AG04449 (cell line): ENCODE measurements at regions not wholly inside any gene's neighbourhood (a gene's known extent, or its start where the extent isn't known, plus 50 kb on each side); places are given as distances from the start of the nearest gene placed in this dataset.
A peak's percentile ranks its signal among the peaks of the same experiment; 100 is the strongest.

Experiments
- CTCF ChIA-PET: fragments of 350-600 bp; formaldehyde crosslinking; extraction: SDS; loops from one replicate; lab custom pipeline; 2021; ENCODE audit warnings: antibody characterized with exemption; lab: Yijun Ruan, JAX
- POLR2A ChIA-PET: fragments of 400-600, 350-600 bp; formaldehyde crosslinking; extraction: SDS; loops from one replicate; lab custom pipeline; 2020; ENCODE audit warnings: antibody characterized with exemption, inconsistent platforms; lab: Yijun Ruan, JAX
- DNase-seq: peaks from one replicate; pipeline ENCODE4 v3.0.0-alpha.2; 2010; ENCODE audit warnings: low read depth, low spot score
- H3K4me3 ChIP-seq: 2 replicates; pipeline ENCODE4 v1.5.1; 2011; ENCODE audit warnings: low read depth, mild to moderate bottlenecking, control low read depth, low read length
- TF ChIP-seq, protein P1 (sequence below): IDR thresholded peaks from one replicate; pipeline ENCODE4 v1.5.1; 2011; ENCODE audit warnings: mild to moderate bottlenecking, moderate library complexity, low read length, control low read depth, inconsistent platforms; ENCODE audit not compliant: insufficient read depth; ENCODE audit errors: missing control alignments

DNA sequence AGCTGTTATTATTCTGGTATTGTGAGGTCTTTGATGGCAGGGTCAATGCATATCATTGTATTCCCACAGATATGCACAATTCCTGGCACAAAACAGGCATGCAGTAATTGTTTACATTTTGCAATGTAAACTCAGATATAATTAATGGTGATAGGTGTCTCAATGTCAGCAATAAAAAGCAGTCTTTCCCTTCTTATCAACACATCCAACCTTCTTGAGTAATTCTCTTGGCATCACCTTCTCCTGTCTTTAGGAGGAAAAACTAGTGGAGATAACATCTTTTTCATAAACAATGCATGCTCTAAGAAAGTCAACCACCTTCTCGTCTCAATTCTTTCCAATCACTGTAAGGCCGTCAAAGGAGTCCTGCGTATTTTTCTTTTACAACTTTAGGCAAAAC is 313.3 kb upstream of the GULP1 start:
- no peak for DNase-seq
- no peak overlapping the region for H3K4me3 ChIP-seq
- ChIA-PET CTCF (no interaction called here), POLR2A (no interaction called here)
- TF ChIP-seq, protein P1, sequence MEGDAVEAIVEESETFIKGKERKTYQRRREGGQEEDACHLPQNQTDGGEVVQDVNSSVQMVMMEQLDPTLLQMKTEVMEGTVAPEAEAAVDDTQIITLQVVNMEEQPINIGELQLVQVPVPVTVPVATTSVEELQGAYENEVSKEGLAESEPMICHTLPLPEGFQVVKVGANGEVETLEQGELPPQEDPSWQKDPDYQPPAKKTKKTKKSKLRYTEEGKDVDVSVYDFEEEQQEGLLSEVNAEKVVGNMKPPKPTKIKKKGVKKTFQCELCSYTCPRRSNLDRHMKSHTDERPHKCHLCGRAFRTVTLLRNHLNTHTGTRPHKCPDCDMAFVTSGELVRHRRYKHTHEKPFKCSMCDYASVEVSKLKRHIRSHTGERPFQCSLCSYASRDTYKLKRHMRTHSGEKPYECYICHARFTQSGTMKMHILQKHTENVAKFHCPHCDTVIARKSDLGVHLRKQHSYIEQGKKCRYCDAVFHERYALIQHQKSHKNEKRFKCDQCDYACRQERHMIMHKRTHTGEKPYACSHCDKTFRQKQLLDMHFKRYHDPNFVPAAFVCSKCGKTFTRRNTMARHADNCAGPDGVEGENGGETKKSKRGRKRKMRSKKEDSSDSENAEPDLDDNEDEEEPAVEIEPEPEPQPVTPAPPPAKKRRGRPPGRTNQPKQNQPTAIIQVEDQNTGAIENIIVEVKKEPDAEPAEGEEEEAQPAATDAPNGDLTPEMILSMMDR, result no peak

DNA sequence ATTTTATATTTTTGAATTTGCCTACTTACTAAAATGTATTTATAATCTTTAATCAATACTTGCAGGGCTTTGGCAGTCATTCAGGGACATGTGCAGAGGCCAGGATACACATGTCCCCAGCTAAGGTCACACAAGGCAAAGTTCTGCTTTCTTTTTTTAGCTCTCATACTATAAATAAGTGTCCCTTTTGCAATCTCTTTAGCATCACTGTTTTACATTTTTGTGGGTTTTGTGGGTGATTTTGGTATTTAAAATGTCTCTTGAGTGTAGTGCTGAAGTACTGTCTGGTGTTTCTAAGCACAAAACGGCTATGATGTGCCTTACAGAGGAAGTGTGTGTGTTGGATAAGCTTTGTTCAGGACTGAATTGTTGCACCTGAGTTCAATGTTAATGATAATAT is 309.0 kb upstream of the GULP1 start:
- DNase-seq, result peak; percentile 78
- CTCF ChIA-PET, result no interaction called here

DNA sequence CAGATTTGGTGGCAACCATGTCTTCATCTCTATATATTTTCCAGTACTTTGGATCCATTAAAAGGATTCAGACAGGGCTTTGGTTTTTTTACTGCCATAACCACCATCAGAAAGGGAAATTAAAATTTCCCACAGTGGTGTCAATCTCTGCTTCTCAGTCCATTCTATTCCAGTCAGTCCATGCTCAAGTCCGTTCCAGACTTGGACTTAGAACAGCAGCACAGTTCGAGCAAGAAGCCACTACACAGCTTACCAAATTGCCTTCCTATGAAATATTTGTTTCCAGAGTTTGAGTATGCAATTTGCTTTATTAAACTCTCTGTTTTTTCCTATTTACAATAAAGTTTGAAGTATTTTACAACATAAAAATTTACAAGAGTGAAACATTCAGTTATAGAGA is 306.5 kb upstream of the GULP1 start:
- POLR2A ChIA-PET, result no interaction called here
- TF ChIP-seq, protein P1, result no peak
- no peak for DNase-seq
- CTCF ChIA-PET, result no interaction called here
- no peak overlapping the region for H3K4me3 ChIP-seq

More for the DNA sequence above, 309.0 kb upstream of the GULP1 start:
- no peak overlapping the region for H3K4me3 ChIP-seq
- POLR2A ChIA-PET, result interaction anchor here (1.1 kb wide), 1 partner anchor 20 kb away, joined by 3 read pairs; no protein-coding TSS in a partner anchor
- TF ChIP-seq, protein P1, result no peak

DNA sequence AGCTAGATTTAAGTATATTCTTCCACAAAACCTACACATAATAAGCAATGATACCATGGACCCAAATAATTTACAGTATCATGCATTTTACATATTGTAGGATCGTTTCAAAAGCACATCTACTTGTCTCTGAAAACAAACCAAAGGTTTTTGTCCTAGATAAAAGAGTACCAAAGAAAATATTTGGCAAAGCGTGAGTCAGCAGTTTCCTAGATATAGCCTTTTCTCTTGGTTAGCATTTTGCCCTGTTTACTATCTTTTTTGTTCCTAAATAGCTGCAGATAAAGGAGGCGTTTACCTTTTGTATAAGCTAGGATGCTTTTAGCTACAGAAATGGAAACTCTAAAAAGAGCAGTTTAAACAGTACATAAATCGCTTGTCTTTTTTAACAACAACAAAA is 305.8 kb upstream of the GULP1 start:
- no peak for DNase-seq
- TF ChIP-seq, protein P1, result no peak
- CTCF ChIA-PET, result no interaction called here

DNA sequence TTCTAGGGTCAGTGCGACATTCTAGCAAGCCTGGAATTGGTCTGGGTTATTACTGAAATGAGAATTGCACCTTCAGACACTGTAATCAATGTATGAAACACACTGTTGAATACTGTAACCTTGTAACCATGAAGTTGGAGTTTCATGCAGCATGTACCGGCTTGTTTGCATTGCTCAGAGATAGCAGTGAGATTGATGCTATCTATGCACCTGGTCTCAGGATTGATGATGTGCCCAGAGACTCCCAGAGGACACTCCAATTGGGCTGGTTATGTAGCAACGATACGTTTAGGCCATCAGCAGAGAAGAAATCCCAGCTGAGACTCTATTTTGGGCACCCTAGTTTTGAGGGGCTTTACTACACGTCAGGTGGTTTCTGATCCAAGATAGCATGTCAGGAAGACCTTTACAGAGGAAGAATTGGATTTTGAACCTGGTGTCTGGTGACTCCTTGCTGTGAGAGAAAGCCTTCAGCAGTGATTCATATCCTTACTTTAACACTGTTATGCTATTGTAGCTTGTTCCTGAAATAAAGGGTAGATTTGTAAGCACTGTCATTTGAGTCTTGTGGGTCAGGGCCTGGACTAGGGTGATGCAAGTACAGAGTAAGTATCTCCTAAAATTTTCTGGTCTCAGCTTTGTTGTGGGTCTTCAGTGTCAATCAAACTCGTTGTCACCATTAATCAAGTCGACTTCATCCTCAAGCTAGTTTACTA is 305.1 kb upstream of the GULP1 start:
- ChIA-PET CTCF (no interaction called here), POLR2A (interaction anchor here (0.8 kb wide), 1 partner anchor 64 kb away, joined by 3 read pairs; no protein-coding TSS in a partner anchor)
- TF ChIP-seq, protein P1, result no peak
- H3K4me3 ChIP-seq, result no peak overlapping the region
- no peak for DNase-seq

More for the DNA sequence above, 305.8 kb upstream of the GULP1 start:
- POLR2A ChIA-PET, result no interaction called here
- no peak overlapping the region for H3K4me3 ChIP-seq

DNA sequence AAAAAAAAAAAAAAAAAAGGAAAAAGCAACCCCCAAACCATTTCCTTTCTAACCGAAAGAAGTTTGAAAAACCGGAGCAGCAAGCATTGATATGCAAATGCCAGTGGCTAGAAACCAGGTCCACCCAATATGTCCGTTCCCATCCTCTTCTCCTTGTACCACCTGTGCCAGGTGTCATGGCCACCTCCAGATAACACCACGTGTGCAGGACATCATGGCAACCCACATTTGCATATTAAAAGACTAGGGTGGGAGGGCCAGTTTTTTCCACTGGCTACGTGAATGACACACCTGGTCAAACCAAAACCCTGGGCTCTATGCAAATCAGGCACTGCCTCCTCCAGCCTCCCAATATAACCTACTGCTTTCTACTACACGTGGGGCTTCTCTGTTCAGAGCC is 303.3 kb upstream of the GULP1 start:
- no peak overlapping the region for H3K4me3 ChIP-seq
- ChIA-PET POLR2A (no interaction called here), CTCF (no interaction called here)
- DNase-seq, result no peak
- TF ChIP-seq, protein P1, result no peak
